ENCODE measurements at regions not wholly inside any gene's neighbourhood (a gene's known extent, or its start where the extent isn't known, plus 50 kb on each side); places are given as distances from the start of the nearest gene placed in this dataset.

GRCh38 chr1:232303222-232303620 lies 326.7 kb downstream of the SIPA1L2 start:
- no peak for DNase-seq

- no peak for DNase-seq
Observed at GRCh38 chr1:232302376-232303221, 327.3 kb downstream of the SIPA1L2 start.

GRCh38 chr1:232301246-232301645 lies 328.7 kb downstream of the SIPA1L2 start:
- no peak for DNase-seq

- DNase-seq: no peak
Observed at GRCh38 chr1:232300466-232300865, 329.5 kb downstream of the SIPA1L2 start.

GRCh38 chr1:232296461-232296860 lies 333.5 kb downstream of the SIPA1L2 start:
- no peak for DNase-seq

- DNase-seq: no peak
Observed at GRCh38 chr1:232293361-232293760, 336.6 kb downstream of the SIPA1L2 start.

- no peak for DNase-seq
Observed at GRCh38 chr1:232292818-232293217, 337.1 kb downstream of the SIPA1L2 start.

- DNase-seq: no peak
Observed at GRCh38 chr1:232292239-232292638, 337.7 kb downstream of the SIPA1L2 start.

GRCh38 chr1:232291681-232292080 lies 338.3 kb downstream of the SIPA1L2 start:
- DNase-seq: no peak

GRCh38 chr1:232291261-232291660 lies 338.7 kb downstream of the SIPA1L2 start:
- DNase-seq: no peak

GRCh38 chr1:232290570-232290969 lies 339.4 kb downstream of the SIPA1L2 start:
- no peak for DNase-seq

- no peak for DNase-seq
Observed at GRCh38 chr1:232287676-232288569, 342.0 kb downstream of the SIPA1L2 start.

GRCh38 chr1:232285138-232285537 lies 344.8 kb downstream of the SIPA1L2 start:
- no peak for DNase-seq

- no peak for DNase-seq
Observed at GRCh38 chr1:232283864-232284263, 346.1 kb downstream of the SIPA1L2 start.

- DNase-seq: no peak
Observed at GRCh38 chr1:232282498-232282897, 347.4 kb downstream of the SIPA1L2 start.

- DNase-seq: no peak
Observed at GRCh38 chr1:232280910-232281309, 349.0 kb downstream of the SIPA1L2 start.

GRCh38 chr1:232279909-232280400 lies 350.0 kb downstream of the SIPA1L2 start:
- no peak for DNase-seq

GRCh38 chr1:232278925-232279324 lies 351.0 kb downstream of the SIPA1L2 start:
- DNase-seq: no peak

- DNase-seq: no peak
Observed at GRCh38 chr1:232276651-232277050, 353.3 kb downstream of the SIPA1L2 start.

- no peak for DNase-seq
Observed at GRCh38 chr1:232274999-232275710, 354.8 kb downstream of the SIPA1L2 start.

- no peak for DNase-seq
Observed at GRCh38 chr1:232274236-232274855, 355.6 kb downstream of the SIPA1L2 start.

GRCh38 chr1:232273011-232273410 lies 356.9 kb downstream of the SIPA1L2 start:
- no peak for DNase-seq
